ENCODE measurements at regions not wholly inside any gene's neighbourhood (a gene's known extent, or its start where the extent isn't known, plus 50 kb on each side); places are given as distances from the start of the nearest gene placed in this dataset.

DNA sequence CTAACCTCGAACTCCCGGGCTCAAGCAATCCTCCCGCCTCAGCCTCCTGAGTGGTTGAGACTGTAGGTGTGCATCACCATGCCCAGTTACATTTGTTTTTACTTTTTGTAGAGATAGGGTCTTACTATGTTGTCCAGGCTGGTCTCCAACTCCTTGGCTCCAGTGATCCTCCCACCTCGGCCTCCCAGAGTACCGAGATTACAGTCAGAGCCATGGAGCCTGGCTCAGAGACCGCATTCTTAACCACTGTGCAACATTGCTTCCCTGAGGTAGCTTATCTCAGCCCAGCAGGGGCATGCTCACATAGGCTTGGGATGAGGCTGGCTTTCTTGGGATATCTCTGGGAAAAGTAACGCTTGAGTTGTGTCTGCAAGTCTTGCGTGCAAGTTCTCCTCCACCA is 99.7 kb downstream of the SPRY4 start:
- ATAC-seq (no peak), DNase-seq (no peak)
- Histone ChIP-seq H3K27me3 (no peaks in the 10 kb centered on the region), H3K4me3 (no peak overlapping the region), H3K4me1 (peaks cover 0 to 35% (median 18%) of the 10 kb centered on the region in 9 donors), H3K9me3 (no peaks in the 10 kb centered on the region), H3K27ac (no peak overlapping the region), H3K36me3 (no peaks in the 10 kb centered on the region)
- TF ChIP-seq, protein P1, sequence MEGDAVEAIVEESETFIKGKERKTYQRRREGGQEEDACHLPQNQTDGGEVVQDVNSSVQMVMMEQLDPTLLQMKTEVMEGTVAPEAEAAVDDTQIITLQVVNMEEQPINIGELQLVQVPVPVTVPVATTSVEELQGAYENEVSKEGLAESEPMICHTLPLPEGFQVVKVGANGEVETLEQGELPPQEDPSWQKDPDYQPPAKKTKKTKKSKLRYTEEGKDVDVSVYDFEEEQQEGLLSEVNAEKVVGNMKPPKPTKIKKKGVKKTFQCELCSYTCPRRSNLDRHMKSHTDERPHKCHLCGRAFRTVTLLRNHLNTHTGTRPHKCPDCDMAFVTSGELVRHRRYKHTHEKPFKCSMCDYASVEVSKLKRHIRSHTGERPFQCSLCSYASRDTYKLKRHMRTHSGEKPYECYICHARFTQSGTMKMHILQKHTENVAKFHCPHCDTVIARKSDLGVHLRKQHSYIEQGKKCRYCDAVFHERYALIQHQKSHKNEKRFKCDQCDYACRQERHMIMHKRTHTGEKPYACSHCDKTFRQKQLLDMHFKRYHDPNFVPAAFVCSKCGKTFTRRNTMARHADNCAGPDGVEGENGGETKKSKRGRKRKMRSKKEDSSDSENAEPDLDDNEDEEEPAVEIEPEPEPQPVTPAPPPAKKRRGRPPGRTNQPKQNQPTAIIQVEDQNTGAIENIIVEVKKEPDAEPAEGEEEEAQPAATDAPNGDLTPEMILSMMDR (IDR thresholded peaks at IDR 0.05): no peak
- 96 to 97% methylated on average over 8 of the region's 8 CpGs for WGBS, 2 donors
- intact Hi-C loops (cut with DNase I): no loop called here

DNA sequence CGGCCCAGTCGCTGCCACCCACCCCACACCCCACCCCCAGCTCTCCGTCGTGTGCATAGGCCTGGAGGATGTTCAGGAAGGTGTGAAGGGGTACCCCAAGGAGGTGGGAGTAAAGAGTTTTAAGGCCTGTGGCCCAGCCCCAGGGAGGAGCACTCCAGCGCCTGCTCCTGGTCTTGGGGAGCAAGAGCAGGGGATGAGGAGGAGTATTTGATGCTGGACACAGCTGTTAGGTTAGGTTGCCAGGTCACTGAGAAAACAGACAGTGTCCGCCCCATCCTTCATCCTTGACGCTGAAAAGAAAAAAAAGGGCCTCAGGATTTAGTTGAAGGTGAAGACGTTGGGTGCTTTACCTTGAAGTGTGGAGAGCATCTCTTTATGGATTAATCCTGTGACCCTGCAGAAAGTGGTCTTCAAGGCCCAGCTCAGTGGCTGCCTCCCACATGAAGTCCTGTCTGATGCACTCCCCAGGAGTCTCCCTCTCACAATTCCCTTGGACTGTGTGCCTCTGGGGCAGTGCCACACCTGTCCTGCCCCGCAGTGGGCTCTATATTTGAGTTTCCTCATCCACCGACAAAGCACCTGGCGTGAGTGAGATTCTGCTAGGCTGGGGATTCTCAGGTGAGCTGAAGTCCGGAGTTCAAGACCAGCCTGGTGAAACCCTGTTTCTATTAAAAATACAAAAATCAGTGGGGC is 101.8 kb downstream of the SPRY4 start:
- TF ChIP-seq, protein P1 (IDR thresholded peaks at IDR 0.05): no peak
- H3K9me3 ChIP-seq: no peaks in the 10 kb centered on the region
- H3K27me3 ChIP-seq: no peaks in the 10 kb centered on the region
- intact Hi-C loops (cut with DNase I): no loop called here
- H3K27ac ChIP-seq: no peak overlapping the region
- no peaks in the 10 kb centered on the region for H3K36me3 ChIP-seq
- ATAC-seq: no peak
- DNase-seq: no peak
- no peak overlapping the region for H3K4me3 ChIP-seq
- peaks cover 0 to 35% (median 18%) of the 10 kb centered on the region in 9 donors for H3K4me1 ChIP-seq
- WGBS, 2 donors: 94% methylated on average over 12 of the region's 12 CpGs

DNA sequence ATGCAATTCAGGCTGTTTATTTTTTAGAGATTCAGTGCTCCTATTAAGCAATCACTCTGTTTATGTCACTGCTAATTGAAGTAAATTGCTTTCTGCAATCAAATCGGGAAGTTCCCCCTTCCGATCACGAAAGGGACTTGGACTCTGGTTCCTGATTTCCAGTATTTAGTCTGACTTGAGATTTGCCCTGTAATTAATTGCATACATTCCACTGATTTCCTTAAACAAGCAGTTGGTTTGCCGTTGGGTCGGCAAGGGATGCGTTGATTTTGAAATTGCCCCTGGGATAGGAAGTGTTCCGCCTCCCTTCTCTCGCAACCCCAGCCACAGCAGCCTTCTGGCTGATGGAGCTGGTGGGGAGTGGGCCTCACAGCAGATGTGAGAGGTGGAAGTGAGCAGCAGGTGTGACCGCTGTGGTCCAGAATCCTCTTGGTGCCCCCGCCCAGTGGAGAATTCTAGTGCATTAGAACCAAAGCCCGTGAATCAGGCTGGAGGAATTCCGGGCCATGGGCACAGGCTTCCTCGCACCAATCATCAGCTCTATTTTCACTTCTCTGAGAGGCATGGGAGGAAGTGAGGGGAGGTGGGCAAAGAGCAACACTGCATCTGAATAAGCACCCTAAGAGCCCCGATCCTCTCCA is 102.5 kb downstream of the SPRY4 start:
- TF ChIP-seq, protein P1 (IDR thresholded peaks at IDR 0.05): no peak
- Histone ChIP-seq H3K27ac (no peak overlapping the region), H3K9me3 (no peaks in the 10 kb centered on the region), H3K36me3 (no peaks in the 10 kb centered on the region), H3K4me1 (peaks cover 0 to 35% (median 19%) of the 10 kb centered on the region in 9 donors), H3K27me3 (no peaks in the 10 kb centered on the region), H3K4me3 (no peak overlapping the region)
- ATAC-seq (peak in 1 of 8 donors; percentile 26), DNase-seq (no peak)
- intact Hi-C loops (cut with DNase I): no loop called here
- 84 to 88% methylated on average over 14 of the region's 14 CpGs for WGBS, 2 donors

DNA sequence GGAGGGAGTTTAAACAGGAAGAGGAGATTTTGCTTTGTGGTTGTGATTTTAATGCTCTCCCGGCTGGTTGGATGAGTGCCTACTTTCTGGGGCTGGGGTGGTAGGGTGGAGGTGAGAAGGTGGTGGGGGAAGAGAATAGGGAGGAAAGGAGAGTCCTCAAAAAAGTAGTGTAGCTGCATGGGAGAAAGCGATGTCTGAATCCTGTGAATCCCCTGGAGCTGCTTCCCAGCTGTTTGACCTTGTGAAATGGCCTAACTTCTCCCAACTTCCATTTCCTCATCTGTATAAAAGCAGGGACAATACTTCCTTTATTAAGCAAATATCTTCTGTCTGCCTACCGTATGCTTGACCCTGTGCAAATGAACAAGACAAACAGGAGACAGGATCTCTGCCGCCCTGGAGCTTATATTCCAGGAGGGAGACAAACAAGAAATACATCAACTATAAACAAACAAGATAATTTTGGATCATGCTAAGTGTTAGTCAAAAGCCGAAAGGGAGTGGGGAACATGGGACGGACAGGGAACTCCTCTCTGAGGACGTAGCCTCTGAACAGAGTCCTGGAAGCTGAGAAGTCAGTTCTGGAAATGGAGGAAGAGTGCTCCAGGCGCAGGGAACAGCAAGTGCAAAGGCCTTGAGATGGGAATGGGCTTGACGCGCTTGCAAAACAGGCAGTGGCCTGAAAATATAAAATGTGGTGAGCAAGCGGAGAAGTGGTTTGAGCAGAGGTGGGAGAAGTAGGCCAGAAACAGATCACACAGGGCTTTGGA is 103.5 kb downstream of the SPRY4 start:
- Histone ChIP-seq H3K27me3 (no peaks in the 10 kb centered on the region), H3K27ac (peak overlapping the region in 6 of 10 donors; percentile 5 to 66 (median 36)), H3K9me3 (no peaks in the 10 kb centered on the region), H3K4me1 (peaks cover 0 to 43% (median 26%) of the 10 kb centered on the region in 9 donors), H3K36me3 (no peaks in the 10 kb centered on the region), H3K4me3 (no peak overlapping the region)
- intact Hi-C loops (cut with DNase I): no loop called here
- TF ChIP-seq, protein P1 (IDR thresholded peaks at IDR 0.05): no peak
- 68 to 71% methylated on average over 11 of the region's 11 CpGs for WGBS, 2 donors
- ATAC-seq: no peak
- no peak for DNase-seq
